BJ (cell line): ENCODE measurements at regions not wholly inside any gene's neighbourhood (a gene's known extent, or its start where the extent isn't known, plus 50 kb on each side); places are given as distances from the start of the nearest gene placed in this dataset.
A peak's percentile ranks its signal among the peaks of the same experiment; 100 is the strongest.

ENCODE experiments used
- CTCF ChIA-PET: fragments of 350-600 bp; formaldehyde crosslinking; extraction: SDS; loops from one replicate; lab custom pipeline; 2021; ENCODE audit warnings: antibody characterized with exemption, inconsistent platforms; lab: Yijun Ruan, JAX
- POLR2A ChIA-PET: fragments of 300-600 bp; sonication (Branson Sonifier 250); formaldehyde crosslinking; extraction: SDS; loops from one replicate; lab custom pipeline; 2021; ENCODE audit warnings: antibody characterized with exemption; lab: Charles Lee
- DNase-seq: peaks from one replicate; pipeline ENCODE4 v3.0.0-alpha.2; 2011; ENCODE audit warnings: low read depth
- H3K27me3 ChIP-seq: 2 replicates; pipeline ENCODE4 v1.6.0; 2011; ENCODE audit warnings: low read length; ENCODE audit not compliant: control insufficient read depth, insufficient read depth
- H3K36me3 ChIP-seq: 2 replicates; pipeline ENCODE4 v1.5.1; 2011; ENCODE audit warnings: low read length; ENCODE audit not compliant: control insufficient read depth, insufficient read depth
- H3K4me3 ChIP-seq: 2 replicates; pipeline ENCODE4 v1.5.1; 2011; ENCODE audit warnings: low read depth, mild to moderate bottlenecking, control low read depth, low read length
- CTCF ChIP-seq: IDR thresholded peaks from 2 replicates; pipeline ENCODE4 v1.5.1; 2011; ENCODE audit warnings: low read depth, mild to moderate bottlenecking, control low read depth, inconsistent platforms, low read length, moderate library complexity; ENCODE audit not compliant: insufficient read depth

- ChIA-PET CTCF (no interaction called here), POLR2A (no interaction called here)
- DNase-seq, result no peak
These were observed 93.3 kb downstream of the FOXL1 start for GRCh38 chr16:86671486-86672178.

GRCh38 chr16:86672179-86672863 lies 94.0 kb downstream of the FOXL1 start:
- Histone ChIP-seq H3K4me3 (no peak overlapping the region), H3K27me3 (no peaks in the 10 kb centered on the region), H3K36me3 (no peaks in the 10 kb centered on the region)
- POLR2A ChIA-PET, result no interaction called here
- no peak for TF ChIP-seq CTCF
- CTCF ChIA-PET, result no interaction called here
- DNase-seq, result no peak

More at GRCh38 chr16:86671486-86672178, 93.3 kb downstream of the FOXL1 start:
- H3K4me3 ChIP-seq, result no peak overlapping the region
- H3K27me3 ChIP-seq, result no peaks in the 10 kb centered on the region
- TF ChIP-seq CTCF, result no peak
- no peaks in the 10 kb centered on the region for H3K36me3 ChIP-seq

GRCh38 chr16:86673090-86673955 lies 95.0 kb downstream of the FOXL1 start:
- Histone ChIP-seq H3K4me3 (no peak overlapping the region), H3K27me3 (no peaks in the 10 kb centered on the region), H3K36me3 (no peaks in the 10 kb centered on the region)
- no peak for TF ChIP-seq CTCF
- ChIA-PET CTCF (no interaction called here), POLR2A (no interaction called here)
- DNase-seq, result no peak

GRCh38 chr16:86673956-86674453 lies 95.7 kb downstream of the FOXL1 start:
- no peak for TF ChIP-seq CTCF
- POLR2A ChIA-PET, result no interaction called here
- CTCF ChIA-PET, result no interaction called here
- no peak for DNase-seq
- Histone ChIP-seq H3K27me3 (no peaks in the 10 kb centered on the region), H3K36me3 (no peaks in the 10 kb centered on the region), H3K4me3 (no peak overlapping the region)

- POLR2A ChIA-PET, result no interaction called here
- Histone ChIP-seq H3K36me3 (no peaks in the 10 kb centered on the region), H3K4me3 (no peak overlapping the region), H3K27me3 (no peaks in the 10 kb centered on the region)
- DNase-seq, result peak; percentile 48
- CTCF ChIA-PET, result interaction anchor here (0.7 to 0.8 kb wide), 3 partner anchors 9 to 386 kb away, joined by 3 read pairs; no protein-coding TSS in a partner anchor
- TF ChIP-seq CTCF, result no peak
These were observed 97.9 kb downstream of the FOXL1 start for GRCh38 chr16:86676254-86676670.
